ENCODE measurements at regions not wholly inside any gene's neighbourhood (a gene's known extent, or its start where the extent isn't known, plus 50 kb on each side); places are given as distances from the start of the nearest gene placed in this dataset.

DNA sequence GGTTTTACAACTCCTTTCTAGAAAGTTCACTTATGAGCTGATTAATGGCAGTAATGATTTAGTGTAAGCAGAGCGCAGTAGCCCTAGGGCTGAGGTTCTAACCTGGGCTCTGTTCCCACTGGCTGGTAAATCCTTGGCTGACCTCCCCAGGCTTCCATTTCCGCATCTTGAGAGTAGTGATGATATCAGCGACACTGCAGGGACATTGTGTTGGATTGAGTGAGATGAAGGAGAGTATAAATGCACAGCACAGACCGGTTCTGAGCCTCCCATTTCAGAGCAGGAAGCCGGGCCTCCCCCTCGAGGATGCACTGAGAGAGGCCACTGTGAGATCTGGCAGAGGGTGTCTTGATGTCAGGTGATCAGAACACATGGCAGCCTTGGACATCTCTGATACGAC is 477.2 kb upstream of the SULF2 start:
- TF ChIP-seq POLR2A (IDR thresholded peaks at IDR 0.05) (no peak), CTCF (IDR thresholded peaks at IDR 0.05) (no peak)
